GM19324 (cell line): ENCODE measurements at regions not wholly inside any gene's neighbourhood (a gene's known extent, or its start where the extent isn't known, plus 50 kb on each side); places are given as distances from the start of the nearest gene placed in this dataset.

Experiments
- ATAC-seq: cut with Tn5 transposase; IDR thresholded peaks from one replicate; pipeline ENCODE4 v1.9.1; 2021; ENCODE audit warnings: mild to moderate bottlenecking, moderate library complexity; ENCODE audit not compliant: unreplicated experiment, low FRiP score

DNA sequence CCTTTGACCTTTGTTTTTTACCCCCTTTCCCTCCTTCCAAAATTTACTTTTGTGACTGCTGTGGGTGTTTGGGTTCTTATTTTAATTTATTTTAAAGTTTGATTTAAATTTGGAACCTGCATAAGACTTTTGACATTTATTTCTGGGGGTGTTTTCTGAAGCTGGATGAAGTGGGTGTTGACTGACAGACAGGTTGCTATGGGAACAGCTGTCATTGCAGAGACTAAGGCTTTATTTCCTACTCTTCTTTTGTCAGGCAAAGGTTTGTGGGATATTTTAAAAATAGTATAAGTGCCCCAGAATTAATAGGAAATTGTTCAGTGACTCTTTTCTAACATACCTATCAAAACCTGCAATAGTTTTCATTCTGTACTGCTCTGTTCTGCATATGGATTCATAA is 290.8 kb upstream of the ESRRG start:
- ATAC-seq, result no peak

DNA sequence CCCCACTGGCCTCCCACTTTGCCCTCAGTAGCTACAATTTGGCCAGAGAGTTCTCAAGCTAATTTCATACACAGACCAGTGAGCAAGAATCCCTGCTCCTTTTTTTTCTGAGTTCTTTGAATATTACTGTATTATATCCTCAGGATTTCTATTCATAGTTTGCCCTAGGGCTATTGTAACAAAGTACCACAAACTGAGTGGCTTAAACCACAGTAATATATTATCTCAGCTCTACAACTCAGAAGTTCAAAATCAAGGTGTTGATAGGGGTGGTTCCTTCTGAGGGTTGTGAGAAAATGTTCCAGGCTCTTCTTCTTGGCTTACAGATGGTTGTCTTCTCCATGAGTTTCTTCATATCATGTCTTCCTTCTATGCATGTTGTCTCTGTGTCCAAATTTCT is 289.4 kb upstream of the ESRRG start:
- no peak for ATAC-seq

DNA sequence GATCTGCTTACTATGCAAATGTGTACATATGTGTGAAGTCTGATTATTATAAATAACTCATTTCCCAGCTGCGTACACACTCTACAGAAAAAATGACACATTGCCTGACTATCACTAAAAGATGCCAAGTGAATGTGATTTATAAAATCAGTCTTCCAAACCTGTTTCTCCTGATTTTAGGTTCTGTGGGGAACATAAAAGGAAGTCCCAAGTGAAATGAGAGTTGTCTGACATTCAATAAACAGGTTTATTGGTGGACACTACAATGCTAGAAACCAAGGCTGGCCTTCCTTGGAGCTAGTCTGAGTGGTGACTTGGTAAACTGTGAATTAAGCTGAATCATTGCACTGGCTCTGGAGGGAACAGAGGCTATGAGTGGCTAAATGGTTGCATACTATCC is 287.9 kb upstream of the ESRRG start:
- ATAC-seq, result no peak

DNA sequence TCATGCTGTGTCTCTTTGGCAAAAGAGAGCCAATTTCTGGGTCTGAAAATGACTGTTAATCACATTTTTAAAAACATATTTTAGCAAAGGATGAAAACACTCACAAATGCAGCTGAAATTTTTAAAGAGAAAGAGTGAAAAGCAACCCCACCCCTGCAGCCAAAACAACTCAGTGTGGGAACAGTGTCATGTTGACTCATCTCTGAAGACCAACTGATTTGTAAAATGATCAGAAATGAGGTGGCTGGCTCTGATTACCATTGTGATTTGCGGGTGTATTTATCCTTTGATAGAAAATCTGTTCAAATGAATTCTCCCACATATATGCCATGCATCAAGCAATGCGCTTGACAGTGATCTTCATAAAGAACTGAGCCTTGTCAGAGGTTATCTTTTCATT is 287.0 kb upstream of the ESRRG start:
- ATAC-seq, result no peak

DNA sequence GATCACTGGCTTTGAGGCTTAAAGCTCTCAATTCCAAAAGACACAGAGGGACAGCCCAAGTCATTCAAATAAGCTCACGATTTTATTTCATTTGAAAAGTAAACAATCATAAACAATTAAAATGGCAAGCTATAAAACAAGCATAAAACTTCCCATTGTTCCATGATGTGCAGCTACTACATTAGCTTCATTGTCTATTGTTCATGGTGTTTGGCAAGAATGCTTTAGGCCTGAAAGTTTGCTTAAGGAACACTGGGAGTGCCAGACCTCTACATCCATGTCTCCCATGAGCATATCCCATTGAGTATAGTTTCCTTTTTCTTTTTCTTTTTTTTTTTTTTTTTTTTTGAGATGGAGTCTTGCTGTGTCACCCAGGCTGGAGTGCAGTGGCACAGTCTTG is 286.1 kb upstream of the ESRRG start:
- ATAC-seq, result no peak

DNA sequence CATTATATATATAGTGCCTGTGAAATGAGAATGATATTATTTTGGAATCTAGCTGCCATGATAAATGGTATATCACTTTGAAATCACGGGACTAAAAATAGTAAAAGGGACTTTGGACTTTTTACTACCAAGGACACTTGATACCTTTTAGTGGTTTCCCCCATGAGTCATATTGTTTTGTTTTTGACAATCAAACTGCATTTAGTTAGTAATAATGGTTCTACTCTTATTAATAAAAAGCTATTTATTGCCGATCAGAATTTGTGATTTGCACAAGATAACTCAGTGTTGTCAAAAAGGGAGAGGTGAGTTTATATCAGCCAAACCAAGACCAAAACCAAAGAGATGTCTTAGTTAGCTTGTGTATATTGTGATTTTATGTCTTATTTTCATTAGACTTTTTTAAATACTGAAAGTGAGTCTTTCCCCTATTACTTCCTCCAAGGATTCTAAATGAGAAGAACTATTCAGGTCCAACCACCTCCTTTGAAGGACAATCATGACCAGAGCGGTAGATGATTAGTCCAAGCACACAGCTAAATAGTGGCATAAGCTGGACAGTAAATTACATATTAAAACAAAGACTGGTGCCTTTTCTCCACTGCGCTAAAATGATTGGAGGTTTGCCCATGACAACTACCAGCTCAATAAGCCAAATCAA is 281.7 kb upstream of the ESRRG start:
- ATAC-seq, result no peak

DNA sequence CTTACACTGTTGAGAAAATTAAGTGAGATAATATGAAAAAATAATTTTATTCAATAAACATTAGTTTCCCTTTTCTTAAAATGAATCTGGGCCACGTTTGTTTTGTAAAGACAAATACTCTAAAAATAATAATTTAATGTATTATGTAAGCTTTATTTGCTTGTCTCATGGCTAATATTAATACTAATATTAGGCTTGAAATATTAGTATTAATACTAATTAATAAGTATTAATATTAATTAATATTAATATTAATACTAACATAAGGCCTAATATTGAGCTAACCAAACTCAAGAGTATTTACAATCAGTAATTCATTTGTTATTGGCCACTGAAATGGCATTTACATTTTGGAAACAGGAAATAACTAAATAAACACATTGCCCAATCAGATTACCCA is 280.1 kb upstream of the ESRRG start:
- ATAC-seq, result no peak

DNA sequence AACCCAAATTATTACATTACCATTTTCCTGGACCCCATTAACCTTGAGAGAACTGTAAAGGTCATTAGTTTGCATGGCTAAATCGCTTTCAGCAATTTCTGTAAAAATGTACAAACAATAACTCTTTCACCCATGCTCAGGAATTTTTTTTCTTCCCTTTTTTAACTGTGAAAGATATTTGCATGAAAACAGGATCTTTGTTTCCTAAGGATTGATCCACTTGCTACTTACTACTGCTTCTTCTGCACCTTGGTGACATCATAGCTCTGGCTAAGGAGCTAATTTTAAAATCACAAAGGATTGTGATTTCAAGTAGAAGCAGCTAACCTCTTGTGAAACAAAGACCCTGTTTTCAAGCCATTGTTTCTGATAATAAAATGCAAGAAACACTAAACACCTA is 274.6 kb upstream of the ESRRG start:
- no peak for ATAC-seq

DNA sequence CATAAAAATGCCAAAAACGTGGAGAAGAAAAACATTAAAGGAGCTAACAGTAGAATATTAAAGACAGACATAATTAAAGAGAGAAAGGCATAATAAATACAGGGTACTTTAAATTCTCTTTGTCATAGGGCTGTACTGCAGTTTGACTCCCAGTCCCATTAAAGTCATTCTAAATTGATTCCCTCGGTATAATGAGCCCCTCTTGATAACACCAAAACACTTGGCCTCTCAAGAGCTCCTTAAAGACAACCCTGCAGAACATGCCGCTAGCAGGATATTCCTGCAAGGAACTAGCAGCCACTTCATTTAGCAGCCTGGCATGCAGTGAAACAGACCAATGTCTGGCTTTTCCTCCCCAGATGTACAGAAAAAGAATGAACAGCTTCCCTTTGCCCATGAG is 273.8 kb upstream of the ESRRG start:
- ATAC-seq, result no peak

DNA sequence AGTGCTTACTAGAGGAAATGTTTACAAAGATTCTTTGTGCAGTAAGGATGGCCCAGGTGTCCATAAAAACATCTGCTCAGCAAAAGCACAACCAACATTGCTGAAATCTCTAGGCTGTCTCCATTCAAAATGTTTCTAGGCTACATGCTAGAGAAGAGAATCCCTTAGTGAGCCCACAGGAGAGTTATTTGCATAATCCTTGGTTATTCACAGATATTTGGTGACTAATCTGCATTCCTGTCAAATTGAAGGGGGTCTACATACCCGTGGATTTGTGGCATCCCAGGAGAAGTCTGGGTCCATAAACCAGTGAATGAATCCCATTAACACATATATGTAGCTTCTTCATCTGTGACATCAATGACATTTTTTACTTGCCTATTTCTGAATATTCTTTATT is 261.3 kb upstream of the ESRRG start:
- ATAC-seq, result no peak

DNA sequence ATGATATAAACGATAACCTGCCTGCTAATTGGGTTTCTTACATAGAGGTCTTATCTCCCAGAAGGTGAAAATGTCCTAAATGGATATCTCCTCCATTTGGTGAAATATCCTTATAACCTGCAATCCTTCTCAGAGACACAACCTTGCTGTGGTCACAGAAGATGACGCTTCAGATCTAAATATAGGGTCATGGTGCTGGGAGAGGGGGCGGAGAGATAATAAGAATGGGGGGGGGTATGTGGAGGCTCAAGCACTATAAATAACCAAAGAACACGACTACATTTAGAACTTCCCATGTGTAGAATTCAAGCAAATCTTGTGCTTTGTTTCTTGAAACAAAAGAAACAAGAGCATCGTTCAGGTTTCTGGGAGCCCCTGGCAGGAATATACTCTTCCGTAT is 260.6 kb upstream of the ESRRG start:
- ATAC-seq, result no peak

DNA sequence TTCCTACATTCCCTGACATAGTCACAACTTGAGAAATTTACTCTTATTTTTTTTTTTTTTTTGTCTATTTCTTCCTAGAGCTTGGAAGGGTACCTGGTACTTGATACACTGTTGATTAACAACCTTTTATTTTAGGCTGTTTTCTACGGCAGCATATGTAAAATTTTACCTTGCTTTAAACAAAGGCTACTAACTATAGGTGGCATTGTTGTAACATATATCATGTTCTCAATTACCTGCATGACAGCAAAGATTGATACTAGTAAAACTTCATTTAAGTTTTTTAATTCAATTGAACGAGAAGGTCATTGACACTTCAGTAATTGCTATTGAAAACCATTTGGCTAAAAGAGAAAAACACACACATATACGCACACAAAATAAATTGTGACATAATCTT is 238.3 kb upstream of the ESRRG start:
- ATAC-seq, result no peak

DNA sequence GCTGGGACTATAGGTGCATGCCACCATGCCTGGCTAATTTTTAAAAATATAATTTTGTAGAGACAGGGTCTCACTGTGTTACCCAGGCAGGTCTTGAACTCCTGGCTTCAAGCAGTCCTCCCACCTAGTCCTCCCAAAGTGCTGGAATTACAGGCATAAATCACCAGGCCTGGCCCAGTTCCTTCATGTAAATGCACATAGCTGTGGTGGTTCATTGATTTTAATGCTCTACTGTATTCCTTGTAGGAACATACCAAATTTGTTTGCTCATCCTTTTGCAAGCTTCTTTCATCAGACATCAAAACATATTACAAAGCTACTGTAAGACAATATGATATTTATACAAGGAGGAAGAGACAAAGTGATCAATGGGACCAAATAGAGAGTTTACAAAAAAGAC is 237.5 kb upstream of the ESRRG start:
- ATAC-seq, result no peak

DNA sequence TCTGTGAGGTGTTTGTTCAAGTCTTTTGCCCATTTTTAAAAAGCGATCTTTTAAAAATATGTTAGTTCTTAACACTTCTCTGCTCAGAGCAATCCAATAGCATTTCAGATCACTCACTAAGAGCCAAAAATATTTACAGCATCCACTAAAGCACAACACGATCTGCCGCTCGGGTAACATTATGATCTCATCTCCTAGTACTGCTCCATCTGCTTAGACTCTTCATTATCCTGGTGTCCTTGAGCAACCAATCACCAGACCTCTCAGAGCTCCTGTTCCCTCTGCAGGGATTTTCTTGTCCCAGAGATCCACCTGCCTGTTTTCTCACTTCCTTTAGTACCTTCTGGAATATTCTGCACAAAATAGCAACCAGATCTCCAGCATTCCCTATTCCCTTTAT is 235.3 kb upstream of the ESRRG start:
- no peak for ATAC-seq

DNA sequence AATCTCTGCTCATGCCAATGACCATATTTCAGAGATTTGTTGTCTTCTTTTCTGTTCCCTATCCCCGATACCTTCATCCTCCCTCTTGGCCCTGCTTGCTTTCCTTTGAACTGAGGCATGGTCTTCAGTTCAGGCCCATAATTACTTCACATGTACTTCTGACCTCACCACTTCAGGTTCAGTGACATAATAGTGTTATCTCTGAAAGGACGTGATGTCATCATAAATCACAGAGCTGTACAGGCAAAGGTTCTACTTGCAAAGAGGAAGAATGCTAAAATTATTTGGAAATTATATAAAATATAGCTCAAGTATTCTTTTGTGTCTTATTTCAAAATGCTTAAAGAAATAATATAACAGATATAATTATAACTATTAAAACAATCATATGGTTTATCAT is 230.3 kb upstream of the ESRRG start:
- ATAC-seq, result no peak

DNA sequence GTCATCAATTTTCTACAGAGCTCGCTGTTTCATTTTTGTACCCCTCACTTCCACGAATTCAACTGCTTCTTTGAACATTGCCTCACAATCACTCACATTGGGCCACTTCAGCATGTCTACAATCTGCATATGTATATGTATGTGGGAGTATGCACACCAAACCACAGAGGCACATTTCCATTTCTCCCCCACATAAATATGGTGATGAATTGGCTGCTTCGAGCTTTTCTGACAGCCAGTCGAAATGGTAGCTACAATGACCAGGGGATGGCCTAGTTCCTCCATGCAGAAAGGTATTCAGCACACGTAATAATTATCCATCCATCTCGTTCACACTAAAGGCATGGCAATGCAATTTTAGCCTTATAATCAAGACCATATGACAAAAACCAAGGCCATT is 229.6 kb upstream of the ESRRG start:
- no peak for ATAC-seq

DNA sequence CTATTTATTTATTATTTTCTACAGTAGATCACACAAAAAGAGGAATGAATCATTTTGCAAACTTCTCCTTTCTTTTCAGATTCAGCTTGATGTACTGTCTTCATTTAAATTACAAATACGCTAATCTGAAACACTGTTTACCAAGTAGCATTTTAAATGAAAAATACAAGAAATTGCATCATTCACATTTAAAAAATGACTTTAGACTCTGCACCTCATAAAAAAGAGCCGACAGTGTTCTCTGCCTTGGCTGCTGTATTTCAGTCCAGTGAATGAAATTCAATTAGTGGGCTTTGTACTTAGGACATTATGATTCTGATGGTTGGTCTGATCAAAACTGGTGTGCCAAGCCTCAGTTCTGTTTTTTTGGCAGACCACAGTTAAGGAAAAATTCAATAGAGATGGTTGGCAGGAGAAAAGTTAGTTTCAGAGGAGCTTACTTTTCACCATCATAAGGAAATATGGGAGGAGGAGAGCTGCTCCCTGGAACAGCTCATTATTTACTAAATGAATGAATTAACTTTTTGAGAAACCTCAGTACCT is 222.4 kb upstream of the ESRRG start:
- ATAC-seq, result no peak

DNA sequence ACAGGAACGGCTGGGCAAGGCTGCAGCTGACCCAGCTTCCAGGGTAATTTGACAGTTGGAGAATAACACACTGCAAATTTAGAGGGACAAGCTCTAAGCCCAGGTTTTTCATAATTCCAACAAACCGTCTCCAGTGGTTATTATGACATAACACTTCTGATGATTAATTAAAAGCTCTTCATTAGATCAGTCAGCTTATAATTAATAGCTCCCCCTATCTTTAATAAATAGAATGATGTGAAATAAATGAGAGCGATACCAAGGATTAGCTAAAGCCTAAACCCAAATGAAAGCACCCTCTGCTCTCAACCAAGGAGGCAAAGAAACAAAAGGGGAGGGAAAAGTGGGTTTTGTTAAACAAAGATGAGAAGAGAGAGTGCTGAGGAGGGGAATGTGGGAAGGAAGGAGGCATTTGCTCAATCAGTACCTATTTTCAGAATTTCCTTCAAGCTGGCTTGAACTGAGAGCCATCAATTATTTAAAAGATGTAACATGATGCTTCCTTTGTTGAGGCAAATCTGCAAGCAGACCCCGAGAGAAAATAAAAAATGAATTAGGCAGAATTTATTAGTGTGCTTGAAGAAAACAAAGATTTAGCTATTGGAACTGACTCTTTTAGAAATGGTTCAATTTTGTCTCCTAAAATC is 221.8 kb upstream of the ESRRG start:
- ATAC-seq, result no peak

DNA sequence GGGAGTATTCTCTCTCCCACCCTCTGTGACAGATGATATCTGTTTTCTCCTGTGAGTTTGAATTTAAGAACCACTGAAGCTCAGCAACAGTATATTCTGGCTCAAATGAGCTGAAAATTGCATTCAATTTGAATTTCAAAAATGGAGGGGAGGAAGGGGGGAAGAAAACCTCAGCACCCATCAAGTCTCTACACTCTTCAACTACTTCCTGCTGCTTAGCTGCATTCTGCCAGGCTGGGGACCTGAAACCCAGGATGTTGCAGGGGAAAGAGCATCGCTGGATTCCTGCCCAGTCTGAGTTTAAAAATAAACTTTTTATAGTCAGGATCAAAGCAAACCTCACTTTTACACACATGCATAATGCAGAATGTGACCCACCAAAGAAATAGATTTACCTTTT is 214.3 kb upstream of the ESRRG start:
- ATAC-seq, result no peak

DNA sequence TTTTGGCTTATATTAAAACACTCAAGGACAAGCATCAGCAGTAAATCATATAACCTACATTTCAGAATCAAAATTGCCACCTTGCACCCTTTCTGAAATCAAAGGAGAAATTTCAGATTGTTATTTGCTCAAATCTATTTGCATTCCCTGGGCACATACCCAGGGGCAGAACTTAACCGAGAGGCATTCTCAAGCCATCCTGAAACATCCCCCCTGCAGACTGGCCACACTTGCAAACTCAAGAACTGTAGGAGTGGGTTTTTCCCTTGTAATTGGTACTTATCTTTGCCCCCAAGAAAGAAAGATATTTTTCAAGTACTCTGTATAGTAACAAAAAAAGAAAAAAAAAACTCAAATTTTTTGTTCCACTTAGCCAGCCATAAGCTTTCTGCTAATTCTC is 213.6 kb upstream of the ESRRG start:
- no peak for ATAC-seq

DNA sequence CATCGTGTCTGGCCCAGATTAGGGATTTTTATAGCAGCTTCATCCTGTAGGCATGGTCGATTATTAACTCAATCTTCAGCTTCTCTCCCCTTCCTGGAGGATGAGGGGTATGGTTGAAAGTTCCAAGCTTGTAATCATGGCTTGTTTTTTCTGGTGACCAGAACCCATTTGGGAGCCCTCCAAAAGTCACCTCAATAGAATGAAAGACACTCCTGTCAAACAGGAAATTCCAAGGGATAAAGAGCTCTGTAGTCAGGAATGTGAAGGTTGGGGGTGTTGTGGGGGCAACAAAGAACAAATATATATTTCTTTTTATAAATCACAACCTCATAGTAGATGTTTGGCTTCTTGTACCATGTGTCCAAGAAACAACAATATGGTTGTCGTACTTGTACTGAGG is 212.7 kb upstream of the ESRRG start:
- ATAC-seq, result no peak

DNA sequence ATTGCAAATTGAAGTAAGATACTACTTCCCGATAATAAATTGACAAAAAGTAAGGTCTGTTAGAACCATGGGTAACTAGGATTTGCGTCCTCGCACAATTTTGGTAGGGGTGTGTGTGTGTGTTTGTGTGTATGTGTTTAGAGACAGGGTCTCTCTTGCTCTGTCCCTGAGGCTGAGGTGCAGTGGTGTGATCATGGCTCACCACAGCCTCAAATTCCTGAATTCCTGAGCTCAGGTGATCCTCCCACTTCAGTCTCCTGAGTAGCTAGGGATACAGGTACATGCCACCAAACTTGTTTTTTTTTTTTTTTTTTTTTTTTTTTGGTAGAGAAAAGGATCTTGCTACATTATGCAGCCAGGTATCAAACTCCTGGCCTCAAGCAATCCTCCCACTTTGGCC is 209.2 kb upstream of the ESRRG start:
- no peak for ATAC-seq
